ENCODE measurements at regions not wholly inside any gene's neighbourhood (a gene's known extent, or its start where the extent isn't known, plus 50 kb on each side); places are given as distances from the start of the nearest gene placed in this dataset.

- no peak for TF ChIP-seq POLR2AphosphoS5 (IDR thresholded peaks at IDR 0.05; ENCODE audit: low read depth)
- no peak for TF ChIP-seq CTCF (IDR thresholded peaks at IDR 0.05; ENCODE audit: insufficient read depth, low read length)
- no peak for TF ChIP-seq SPI1 (IDR thresholded peaks at IDR 0.05; ENCODE audit: borderline replicate concordance, low read depth)
- no peak for TF ChIP-seq REST (IDR thresholded peaks at IDR 0.05; ENCODE audit: insufficient replicate concordance, low read depth)
Measured at GRCh38 chr6:128599036-128599435, 78.6 kb upstream of the PTPRK start.
